Mucosa of rectum (tissue), 2 donors: ENCODE measurements at regions not wholly inside any gene's neighbourhood (a gene's known extent, or its start where the extent isn't known, plus 50 kb on each side); places are given as distances from the start of the nearest gene placed in this dataset.

Experiments
- H3K27ac ChIP-seq, 2 donors: one replicate each; pipeline ENCODE4 v1.7.0; 2013; ENCODE audit warnings: inconsistent platforms in 2 of 2, low read depth in 2 of 2, low read length in 2 of 2
- H3K27me3 ChIP-seq, 2 donors: one replicate each; pipeline ENCODE4 v1.7.0; 2013; ENCODE audit warnings: low read length in 2 of 2; ENCODE audit not compliant: control insufficient read depth in 2 of 2, insufficient read depth in 2 of 2
- H3K36me3 ChIP-seq, 2 donors: one replicate each; pipeline ENCODE4 v1.7.0; 2013; ENCODE audit warnings: low read length in 2 of 2; ENCODE audit not compliant: control insufficient read depth in 2 of 2, insufficient read depth in 2 of 2
- H3K4me1 ChIP-seq, 2 donors: one replicate each; pipeline ENCODE4 v1.7.0; 2013; ENCODE audit warnings: low read length in 2 of 2, mild to moderate bottlenecking in 1 of 2; ENCODE audit not compliant: control insufficient read depth in 2 of 2, insufficient read depth in 2 of 2
- H3K4me3 ChIP-seq, 2 donors: one replicate each; pipeline ENCODE4 v1.7.0; 2013; ENCODE audit warnings: low read length in 2 of 2
- H3K9ac ChIP-seq, 2 donors: one replicate each; pipeline ENCODE4 v1.7.0; 2013; ENCODE audit warnings: low read length in 2 of 2, low read depth in 1 of 2, mild to moderate bottlenecking in 1 of 2
- H3K9me3 ChIP-seq, 2 donors: one replicate each; pipeline ENCODE4 v1.7.0; 2013; ENCODE audit warnings: low read length in 2 of 2; ENCODE audit not compliant: control insufficient read depth in 2 of 2
- donor health status: healthy.
- donor health status: Normal muscosa, but diverticular disease.

DNA sequence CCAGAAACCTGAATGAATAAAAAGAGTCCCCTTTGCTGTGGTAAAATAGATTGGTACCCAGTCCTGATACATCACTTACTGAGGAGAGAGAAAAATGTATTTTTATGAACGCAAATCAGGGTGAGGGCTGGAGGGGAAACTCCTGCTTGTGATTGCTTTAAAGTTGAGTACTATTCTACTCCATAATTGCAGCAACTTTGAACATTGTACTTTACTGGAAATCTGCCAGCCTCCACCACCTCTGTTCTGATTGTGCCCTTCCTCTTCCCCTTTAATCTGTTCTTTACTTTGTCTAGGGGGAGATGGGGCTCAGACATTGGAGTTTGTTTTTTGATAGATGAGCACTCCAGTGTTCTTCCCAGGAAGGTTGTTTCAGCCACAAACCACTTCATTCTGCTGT lies 81.9 kb downstream of the C3orf38 start:
- Histone ChIP-seq H3K9ac (no peak overlapping the region), H3K4me3 (no peak overlapping the region), H3K27ac (no peak overlapping the region), H3K4me1 (no peaks in the 10 kb centered on the region), H3K27me3 (no peaks in the 10 kb centered on the region), H3K36me3 (no peaks in the 10 kb centered on the region), H3K9me3 (no peaks in the 10 kb centered on the region)

DNA sequence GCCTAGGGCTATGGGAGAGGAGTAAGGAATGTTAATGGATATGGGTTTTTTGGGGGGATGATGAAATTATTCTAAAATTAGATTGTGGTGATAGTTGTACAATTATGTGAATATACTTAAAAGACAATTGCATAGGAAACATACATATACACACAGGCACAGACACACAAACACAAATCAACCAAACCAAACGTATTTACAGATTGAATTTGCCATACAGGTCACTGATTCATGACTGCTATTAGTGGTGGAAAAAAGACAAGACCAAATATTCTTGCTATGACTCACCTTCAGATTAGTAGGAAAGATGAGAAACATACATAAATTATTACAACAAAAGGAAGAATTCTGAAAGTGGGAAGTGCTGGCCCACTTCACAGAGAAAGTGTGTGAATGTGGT lies 85.3 kb downstream of the C3orf38 start:
- no peaks in the 10 kb centered on the region for H3K27me3 ChIP-seq
- H3K9me3 ChIP-seq: no peaks in the 10 kb centered on the region
- H3K4me3 ChIP-seq: no peak overlapping the region
- no peak overlapping the region for H3K9ac ChIP-seq
- no peak overlapping the region for H3K27ac ChIP-seq
- H3K36me3 ChIP-seq: no peaks in the 10 kb centered on the region
- no peaks in the 10 kb centered on the region for H3K4me1 ChIP-seq

DNA sequence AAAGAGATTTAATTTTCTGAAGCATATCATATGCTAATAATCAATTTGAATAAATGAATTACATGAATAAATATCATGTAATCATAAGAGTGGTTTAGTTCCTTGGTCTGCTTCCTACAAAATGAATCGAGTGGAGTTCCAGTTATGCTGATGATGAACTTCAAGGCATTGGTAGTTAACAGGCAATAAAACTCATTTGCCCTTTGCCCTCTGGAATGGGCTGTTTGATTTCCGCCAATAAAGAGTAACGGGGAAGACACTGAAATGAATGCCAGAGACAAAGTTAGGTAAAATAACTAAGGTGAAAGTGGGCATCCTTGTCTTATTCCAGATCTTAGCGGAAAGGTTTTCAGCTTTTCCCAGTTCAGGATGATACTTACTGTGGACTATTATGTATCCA lies 90.1 kb downstream of the C3orf38 start:
- H3K27me3 ChIP-seq: no peaks in the 10 kb centered on the region
- no peak overlapping the region for H3K9ac ChIP-seq
- H3K27ac ChIP-seq: no peak overlapping the region
- no peaks in the 10 kb centered on the region for H3K4me1 ChIP-seq
- H3K9me3 ChIP-seq: no peaks in the 10 kb centered on the region
- no peaks in the 10 kb centered on the region for H3K36me3 ChIP-seq
- H3K4me3 ChIP-seq: no peak overlapping the region

DNA sequence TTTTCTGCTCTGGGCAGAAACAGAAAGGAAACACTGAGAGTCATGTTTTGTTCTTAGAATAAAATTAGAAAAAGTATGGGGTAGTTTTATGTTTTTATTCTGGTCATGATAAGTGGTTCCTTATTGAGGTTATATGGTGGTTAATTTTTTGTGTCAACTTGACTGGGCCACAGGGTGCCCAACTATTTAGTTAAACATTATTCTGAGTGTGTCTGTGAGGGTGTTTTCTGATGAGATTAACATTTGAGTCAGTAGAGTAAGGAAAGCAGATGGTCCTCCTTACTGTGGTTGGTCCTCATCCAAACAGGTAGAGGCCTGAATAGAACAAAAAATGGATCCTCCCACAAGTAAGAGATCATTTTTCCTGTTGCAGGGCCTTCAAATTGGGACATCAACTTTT lies 98.9 kb downstream of the C3orf38 start:
- Histone ChIP-seq H3K27me3 (no peaks in the 10 kb centered on the region), H3K36me3 (no peaks in the 10 kb centered on the region), H3K9ac (no peak overlapping the region), H3K4me3 (no peak overlapping the region), H3K27ac (no peak overlapping the region), H3K9me3 (no peaks in the 10 kb centered on the region), H3K4me1 (no peaks in the 10 kb centered on the region)

DNA sequence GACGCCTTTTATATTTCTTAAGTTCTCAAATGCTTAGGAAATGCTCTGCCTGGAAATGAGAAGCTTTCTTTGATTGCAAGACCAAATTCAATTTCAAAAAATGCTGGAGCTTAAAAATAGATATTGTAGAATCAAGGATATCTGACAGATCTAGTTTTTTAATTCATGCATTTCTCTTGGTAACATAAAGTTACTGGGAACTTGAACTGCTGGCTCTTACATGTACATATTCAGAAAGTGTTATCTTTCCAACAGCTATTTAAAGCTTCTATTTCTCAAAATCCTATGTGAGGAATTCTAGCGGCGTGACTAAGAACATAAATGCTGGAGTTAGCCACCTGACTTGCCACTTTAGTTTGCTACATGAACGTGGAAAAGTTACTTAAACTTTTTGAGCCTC lies 109.3 kb downstream of the C3orf38 start:
- no peaks in the 10 kb centered on the region for H3K36me3 ChIP-seq
- no peaks in the 10 kb centered on the region for H3K27me3 ChIP-seq
- H3K9me3 ChIP-seq: no peaks in the 10 kb centered on the region
- H3K4me1 ChIP-seq: peaks cover 0 to 4% of the 10 kb centered on the region in 2 donors
- no peak overlapping the region for H3K27ac ChIP-seq
- H3K9ac ChIP-seq: no peak overlapping the region
- no peak overlapping the region for H3K4me3 ChIP-seq

DNA sequence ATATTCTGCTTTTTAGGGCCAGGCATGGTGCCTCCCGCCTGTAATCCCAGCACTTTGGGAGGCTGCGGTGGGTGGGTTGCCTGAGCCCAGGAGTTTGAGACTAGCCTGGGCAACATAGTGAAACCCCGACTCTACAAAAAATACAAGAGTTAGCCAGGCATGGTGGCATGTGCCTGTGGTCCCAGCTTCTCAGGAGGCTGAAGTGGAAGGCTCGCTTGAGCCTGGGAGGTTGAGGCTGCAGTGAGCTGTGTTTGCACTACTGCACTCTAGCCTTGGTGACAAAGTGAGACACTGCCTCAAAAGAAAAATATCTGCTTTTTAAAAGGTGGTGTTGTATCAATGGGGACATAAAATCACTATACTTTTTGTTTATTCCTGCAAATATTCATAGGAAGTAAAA lies 112.8 kb downstream of the C3orf38 start:
- no peak overlapping the region for H3K9ac ChIP-seq

DNA sequence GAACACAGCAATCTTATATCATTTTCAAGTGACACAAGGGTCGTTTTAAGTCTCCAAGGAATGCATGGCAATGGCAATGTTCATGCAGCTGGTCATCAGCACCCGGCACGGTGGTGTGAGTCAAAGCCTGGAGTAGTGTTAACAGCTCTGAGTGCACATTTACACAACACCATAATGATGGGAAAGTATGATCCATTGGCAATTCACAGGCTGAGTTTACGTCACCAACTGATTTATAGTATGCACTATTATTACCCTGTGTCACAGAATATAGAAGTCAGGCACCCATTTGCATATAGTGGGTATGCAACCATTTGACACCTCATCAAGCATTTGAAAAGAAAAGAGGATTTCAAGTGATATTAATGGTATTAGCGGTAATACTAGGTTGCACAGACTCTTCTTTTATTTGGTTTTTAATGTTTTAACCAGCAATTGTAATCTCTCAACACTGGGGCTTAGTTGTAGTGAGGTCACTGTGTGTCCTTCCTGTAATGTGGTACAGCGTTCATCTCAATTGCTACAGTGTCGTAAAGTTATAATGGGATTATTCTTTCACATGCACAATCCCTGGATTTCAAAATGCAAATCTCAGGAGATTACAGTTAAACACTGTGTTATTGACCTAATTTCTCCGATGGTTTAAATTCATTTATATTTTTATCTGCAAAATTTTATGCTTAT lies 113.8 kb downstream of the C3orf38 start:
- Histone ChIP-seq H3K9me3 (no peaks in the 10 kb centered on the region), H3K27me3 (no peaks in the 10 kb centered on the region), H3K4me3 (no peak overlapping the region), H3K4me1 (peaks cover 0 to 4% of the 10 kb centered on the region in 2 donors), H3K9ac (no peak overlapping the region), H3K27ac (no peak overlapping the region), H3K36me3 (no peaks in the 10 kb centered on the region)

More for the DNA sequence above, 112.8 kb downstream of the C3orf38 start:
- Histone ChIP-seq H3K27me3 (no peaks in the 10 kb centered on the region), H3K4me3 (no peak overlapping the region), H3K4me1 (peaks cover 0 to 4% of the 10 kb centered on the region in 2 donors), H3K9me3 (no peaks in the 10 kb centered on the region), H3K27ac (no peak overlapping the region), H3K36me3 (no peaks in the 10 kb centered on the region)

DNA sequence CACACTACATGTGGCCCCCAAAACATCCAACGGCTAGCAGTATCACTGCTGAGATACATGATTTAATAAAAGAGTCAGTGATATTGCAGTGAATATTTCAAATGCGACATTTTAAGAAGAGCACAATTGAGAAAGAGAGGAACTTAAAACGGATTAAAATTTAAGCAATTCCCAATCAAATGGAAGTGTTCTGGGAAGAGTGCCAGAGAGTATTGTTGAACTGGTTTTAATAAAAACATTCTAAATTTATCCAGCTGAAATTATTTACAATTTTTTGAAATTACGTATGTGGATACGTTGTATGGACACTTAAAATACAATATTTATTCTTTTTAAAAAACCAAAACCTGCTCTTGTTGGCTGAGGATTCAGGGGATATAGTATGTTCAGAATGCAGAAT lies 117.7 kb downstream of the C3orf38 start:
- Histone ChIP-seq H3K27ac (no peak overlapping the region), H3K36me3 (no peaks in the 10 kb centered on the region), H3K27me3 (no peaks in the 10 kb centered on the region), H3K4me3 (no peak overlapping the region), H3K4me1 (peaks cover 0 to 4% of the 10 kb centered on the region in 2 donors), H3K9me3 (no peaks in the 10 kb centered on the region), H3K9ac (no peak overlapping the region)

DNA sequence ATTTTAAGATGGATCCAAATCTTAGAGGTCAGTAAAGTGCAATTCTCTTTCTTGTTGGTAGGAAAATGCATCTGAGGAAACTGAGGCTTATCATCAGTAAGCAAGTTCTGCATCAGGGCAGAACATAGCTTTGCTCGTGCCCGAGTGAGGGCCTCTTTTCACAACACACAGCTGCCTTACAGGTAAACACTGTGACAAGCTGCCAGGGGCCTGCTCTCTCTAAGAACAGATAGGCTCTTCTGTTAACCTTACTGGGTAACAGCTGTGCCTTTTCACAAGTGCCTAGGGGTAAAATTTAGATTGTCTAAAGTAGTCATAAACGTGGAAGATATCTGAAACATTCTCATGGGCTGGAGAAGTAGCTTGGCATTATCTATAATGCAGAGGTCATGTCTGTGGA lies 118.1 kb downstream of the C3orf38 start:
- peaks cover 0 to 4% of the 10 kb centered on the region in 2 donors for H3K4me1 ChIP-seq
- H3K9ac ChIP-seq: no peak overlapping the region
- no peak overlapping the region for H3K4me3 ChIP-seq
- H3K27me3 ChIP-seq: no peaks in the 10 kb centered on the region
- H3K9me3 ChIP-seq: no peaks in the 10 kb centered on the region
- H3K27ac ChIP-seq: no peak overlapping the region
- H3K36me3 ChIP-seq: no peaks in the 10 kb centered on the region

DNA sequence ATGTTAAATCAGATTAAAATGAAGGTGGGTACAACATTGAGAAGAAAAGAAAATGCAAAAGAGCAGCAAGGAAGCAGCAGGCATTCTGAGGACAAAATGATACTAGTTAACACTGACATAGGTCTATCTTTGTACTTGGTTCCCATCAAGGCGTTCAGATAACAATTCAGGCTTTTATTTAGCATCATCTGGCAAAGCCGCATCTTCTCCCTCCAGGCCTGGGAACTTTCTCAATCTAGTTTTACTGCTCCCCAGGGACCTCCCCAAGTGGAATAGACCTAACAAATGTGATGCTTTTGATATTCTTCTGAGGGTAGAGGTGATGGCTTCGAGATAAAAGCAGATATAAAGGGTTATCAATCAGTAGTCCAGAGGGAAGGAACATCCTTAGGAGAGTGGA lies 130.6 kb downstream of the C3orf38 start:
- no peaks in the 10 kb centered on the region for H3K9me3 ChIP-seq
- no peak overlapping the region for H3K4me3 ChIP-seq
- peaks cover 0 to 4% of the 10 kb centered on the region in 2 donors for H3K4me1 ChIP-seq
- no peaks in the 10 kb centered on the region for H3K36me3 ChIP-seq
- no peak overlapping the region for H3K9ac ChIP-seq
- no peak overlapping the region for H3K27ac ChIP-seq
- H3K27me3 ChIP-seq: no peaks in the 10 kb centered on the region
